Left renal cortex interstitium (tissue), 4 donors: ENCODE measurements at regions not wholly inside any gene's neighbourhood (a gene's known extent, or its start where the extent isn't known, plus 50 kb on each side); places are given as distances from the start of the nearest gene placed in this dataset.
A peak's percentile ranks its signal among the peaks of the same experiment; 100 is the strongest.
"Not testable (repeated sequence)": the region's sequence is repeated elsewhere in the genome, so short reads cannot be mapped to it uniquely, and the experiment has no call there.

Source experiments
- DNase-seq, 4 donors: peaks; one replicate each; pipeline ENCODE4 v3.0.0-alpha.2; 2013; ENCODE audit warnings: low read depth in 4 of 4, low spot score in 2 of 4, missing footprints in 1 of 4

- DNase-seq: no peak
Observed at GRCh38 chrX:131874300-131874699, 148.8 kb upstream of the STK26 start.

- DNase-seq: not testable (repeated sequence)
Observed at GRCh38 chrX:131875827-131876226, 147.3 kb upstream of the STK26 start.

GRCh38 chrX:131881194-131881593, 141.9 kb upstream of the STK26 start:
- DNase-seq: no peak

GRCh38 chrX:131885042-131885441, 138.1 kb upstream of the STK26 start:
- not testable (repeated sequence) for DNase-seq

- DNase-seq: not testable (repeated sequence)
Observed at GRCh38 chrX:131893857-131894256, 129.2 kb upstream of the STK26 start.

GRCh38 chrX:131894995-131895394, 128.1 kb upstream of the STK26 start:
- DNase-seq: peak in 2 of 4 donors; percentile 6 to 11

- no peak for DNase-seq
Observed at GRCh38 chrX:131895807-131896206, 127.3 kb upstream of the STK26 start.

- peak in 1 of 4 donors; percentile 6 for DNase-seq
Observed at GRCh38 chrX:131901546-131901945, 121.6 kb upstream of the STK26 start.

GRCh38 chrX:131907488-131908314, 115.4 kb upstream of the STK26 start:
- no peak for DNase-seq

GRCh38 chrX:131910586-131910985, 112.5 kb upstream of the STK26 start:
- no peak for DNase-seq

GRCh38 chrX:131915488-131915887, 107.6 kb upstream of the STK26 start:
- no peak for DNase-seq

GRCh38 chrX:131917588-131917987, 105.5 kb upstream of the STK26 start:
- DNase-seq: no peak

GRCh38 chrX:131918839-131919238, 104.3 kb upstream of the STK26 start:
- DNase-seq: no peak

- DNase-seq: no peak
Observed at GRCh38 chrX:131923614-131924250, 99.4 kb upstream of the STK26 start.

GRCh38 chrX:131938749-131939148, 84.4 kb upstream of the STK26 start:
- no peak for DNase-seq

- no peak for DNase-seq
Observed at GRCh38 chrX:131942034-131942433, 81.1 kb upstream of the STK26 start.

- DNase-seq: no peak
Observed at GRCh38 chrX:131944936-131945902, 77.9 kb upstream of the STK26 start.

GRCh38 chrX:131951166-131951565, 71.9 kb upstream of the STK26 start:
- no peak for DNase-seq

- no peak for DNase-seq
Observed at GRCh38 chrX:131955099-131955777, 67.9 kb upstream of the STK26 start.

GRCh38 chrX:131958724-131959123, 64.4 kb upstream of the STK26 start:
- DNase-seq: no peak
